Kidney epithelial cell (primary cell): ENCODE measurements at regions not wholly inside any gene's neighbourhood (a gene's known extent, or its start where the extent isn't known, plus 50 kb on each side); places are given as distances from the start of the nearest gene placed in this dataset.
"Not testable (repeated sequence)": the region's sequence is repeated elsewhere in the genome, so short reads cannot be mapped to it uniquely, and the experiment has no call there.

Experiments used
- DNase-seq: peaks from one replicate; pipeline ENCODE4 v3.0.0-alpha.2; 2010; ENCODE audit warnings: low read depth
- H3K27me3 ChIP-seq: 2 replicates; pipeline ENCODE4 v1.6.0; 2011; ENCODE audit warnings: low read length; ENCODE audit not compliant: control insufficient read depth, insufficient read depth
- H3K36me3 ChIP-seq: 2 replicates; pipeline ENCODE4 v1.5.1; 2011; ENCODE audit warnings: low read length; ENCODE audit not compliant: control insufficient read depth, insufficient read depth
- H3K4me3 ChIP-seq: 2 replicates; pipeline ENCODE4 v1.5.1; 2011; ENCODE audit warnings: low read depth, mild to moderate bottlenecking, control low read depth, low read length
- TF ChIP-seq, protein P1 (sequence below): IDR thresholded peaks from 2 replicates; pipeline ENCODE4 v1.5.1; 2011; ENCODE audit warnings: mild to moderate bottlenecking, moderate library complexity, low read length, control low read depth, inconsistent platforms; ENCODE audit not compliant: insufficient read depth, poor library complexity, severe bottlenecking

DNA sequence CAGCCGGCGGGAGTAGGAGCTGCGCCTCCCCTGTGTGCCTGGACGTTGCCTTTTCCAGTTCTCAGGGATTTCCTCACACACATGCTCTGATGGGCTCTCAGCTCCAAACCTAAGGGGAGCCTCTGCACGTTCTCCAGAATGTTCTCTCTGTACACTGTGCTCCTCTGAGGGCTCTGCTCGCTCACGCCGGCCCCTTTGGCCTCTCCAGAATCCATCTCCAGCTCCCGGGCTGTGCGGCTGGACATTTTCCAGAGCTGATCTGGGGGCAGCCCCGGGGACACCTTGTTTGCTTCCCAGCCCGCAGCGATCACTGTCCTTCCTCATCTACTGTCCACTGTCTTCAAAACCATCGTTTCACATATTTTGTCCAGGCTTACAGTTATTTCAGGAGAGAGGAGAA is 245.4 kb upstream of the HDAC4 start:
- TF ChIP-seq, protein P1, sequence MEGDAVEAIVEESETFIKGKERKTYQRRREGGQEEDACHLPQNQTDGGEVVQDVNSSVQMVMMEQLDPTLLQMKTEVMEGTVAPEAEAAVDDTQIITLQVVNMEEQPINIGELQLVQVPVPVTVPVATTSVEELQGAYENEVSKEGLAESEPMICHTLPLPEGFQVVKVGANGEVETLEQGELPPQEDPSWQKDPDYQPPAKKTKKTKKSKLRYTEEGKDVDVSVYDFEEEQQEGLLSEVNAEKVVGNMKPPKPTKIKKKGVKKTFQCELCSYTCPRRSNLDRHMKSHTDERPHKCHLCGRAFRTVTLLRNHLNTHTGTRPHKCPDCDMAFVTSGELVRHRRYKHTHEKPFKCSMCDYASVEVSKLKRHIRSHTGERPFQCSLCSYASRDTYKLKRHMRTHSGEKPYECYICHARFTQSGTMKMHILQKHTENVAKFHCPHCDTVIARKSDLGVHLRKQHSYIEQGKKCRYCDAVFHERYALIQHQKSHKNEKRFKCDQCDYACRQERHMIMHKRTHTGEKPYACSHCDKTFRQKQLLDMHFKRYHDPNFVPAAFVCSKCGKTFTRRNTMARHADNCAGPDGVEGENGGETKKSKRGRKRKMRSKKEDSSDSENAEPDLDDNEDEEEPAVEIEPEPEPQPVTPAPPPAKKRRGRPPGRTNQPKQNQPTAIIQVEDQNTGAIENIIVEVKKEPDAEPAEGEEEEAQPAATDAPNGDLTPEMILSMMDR: no peak
- no peaks in the 10 kb centered on the region for H3K36me3 ChIP-seq
- no peaks in the 10 kb centered on the region for H3K27me3 ChIP-seq
- no peak for DNase-seq
- H3K4me3 ChIP-seq: no peak overlapping the region

- H3K36me3 ChIP-seq, H3K4me3 ChIP-seq, DNase-seq, H3K27me3 ChIP-seq: not testable (repeated sequence)
Measured at GRCh38 chr2:239644594-239644993, 243.8 kb upstream of the HDAC4 start.

- H3K36me3 ChIP-seq: no peaks in the 10 kb centered on the region
- H3K4me3 ChIP-seq: no peak overlapping the region
- TF ChIP-seq, protein P1: no peak
- DNase-seq: no peak
- H3K27me3 ChIP-seq: no peaks in the 10 kb centered on the region
Measured at GRCh38 chr2:239644011-239644410, 243.2 kb upstream of the HDAC4 start.

DNA sequence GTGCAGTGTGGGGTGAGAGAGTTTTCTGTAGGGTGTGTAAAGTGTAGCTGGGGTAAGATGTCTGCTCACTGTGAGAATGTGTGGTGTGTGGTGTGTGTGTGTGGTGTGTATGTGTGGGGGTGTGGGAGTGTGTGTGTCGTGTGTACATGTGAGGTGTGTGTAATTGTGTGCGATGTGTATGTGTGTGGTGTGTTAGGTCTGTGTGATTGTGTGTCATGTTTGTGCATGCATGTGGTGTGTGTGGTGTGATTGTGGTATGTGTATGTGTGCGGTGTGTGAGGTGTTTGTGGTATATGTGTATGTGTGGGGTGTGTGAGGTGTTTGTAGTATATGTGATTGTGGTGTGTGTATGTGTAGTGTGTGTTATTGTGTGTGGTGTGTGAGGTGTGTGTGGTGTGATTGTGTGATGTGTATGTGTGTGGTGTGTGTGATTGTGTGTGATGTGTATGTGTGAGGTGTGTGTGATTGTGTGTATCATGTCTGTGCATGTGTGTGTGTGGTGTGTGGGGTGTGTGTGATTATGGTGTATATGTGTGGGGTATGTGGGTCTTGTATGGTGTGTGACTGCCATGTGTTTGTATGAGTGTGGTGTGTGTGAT is 241.7 kb upstream of the HDAC4 start:
- TF ChIP-seq, protein P1: no peak
- no peak overlapping the region for H3K4me3 ChIP-seq
- no peaks in the 10 kb centered on the region for H3K36me3 ChIP-seq
- H3K27me3 ChIP-seq: no peaks in the 10 kb centered on the region
- no peak for DNase-seq

DNA sequence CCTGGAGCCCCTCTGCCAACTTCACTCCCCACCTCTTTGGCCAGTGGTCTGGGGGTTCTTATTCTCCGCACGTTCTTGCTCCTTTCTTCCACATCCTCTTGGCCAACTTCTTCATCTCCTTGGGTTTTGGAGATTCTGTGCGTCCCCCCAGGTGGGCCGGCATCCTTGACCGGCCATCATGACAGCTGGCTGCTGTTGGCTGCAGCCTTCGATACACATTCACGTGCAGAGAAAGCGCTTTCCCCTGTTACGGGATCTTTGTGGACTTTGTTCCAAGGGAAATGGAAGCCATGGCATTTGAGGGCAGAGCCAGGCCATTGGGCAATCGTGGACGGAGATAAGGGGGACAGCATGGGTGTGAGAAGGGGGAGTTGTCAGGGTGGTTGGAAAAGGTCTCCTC is 241.1 kb upstream of the HDAC4 start:
- H3K27me3 ChIP-seq, DNase-seq, H3K4me3 ChIP-seq, H3K36me3 ChIP-seq: not testable (repeated sequence)

DNA sequence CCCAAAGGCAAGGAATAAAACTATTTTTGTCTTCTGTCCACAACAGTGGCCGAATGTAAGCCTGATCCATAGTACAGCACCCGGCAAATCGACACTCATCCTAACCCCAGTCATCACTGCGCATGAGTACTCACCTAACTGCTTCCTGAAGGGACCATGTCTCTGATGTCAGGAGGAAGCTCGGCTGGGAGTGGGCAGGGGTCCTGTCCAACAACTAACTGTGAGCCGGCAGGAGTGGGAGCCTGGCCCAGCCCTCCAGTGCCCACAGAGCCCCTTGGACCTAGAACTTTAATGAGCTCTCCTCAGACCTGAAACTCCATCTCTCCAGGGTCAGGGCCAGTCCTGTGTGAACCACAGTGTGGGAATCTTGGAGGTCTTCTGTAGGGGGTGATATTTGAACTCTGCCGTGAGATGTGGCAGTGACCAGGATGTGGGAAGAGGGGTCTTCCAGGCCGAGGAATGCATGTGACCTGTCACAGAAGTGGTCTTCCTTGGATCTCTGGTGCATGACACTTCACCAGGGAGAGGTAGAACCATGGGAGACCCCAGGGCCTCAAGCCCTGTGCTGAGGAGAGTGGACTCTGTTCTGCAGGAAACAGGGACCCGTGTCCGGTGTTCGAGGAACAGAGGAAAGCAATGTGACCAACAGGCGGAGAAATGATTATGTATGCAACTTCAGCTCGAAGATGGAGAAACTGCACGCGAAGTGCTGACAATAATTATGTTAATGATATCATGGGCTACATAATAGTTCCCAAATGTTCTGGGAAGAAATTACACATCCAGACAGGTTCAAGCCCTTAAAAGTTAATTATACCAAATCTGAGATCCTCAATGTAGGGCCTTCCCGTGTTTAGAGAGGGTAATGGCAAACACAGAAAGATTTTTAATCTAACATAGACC is 240.1 kb upstream of the HDAC4 start:
- H3K36me3 ChIP-seq: no peaks in the 10 kb centered on the region
- TF ChIP-seq, protein P1: no peak
- H3K27me3 ChIP-seq: no peaks in the 10 kb centered on the region
- no peak overlapping the region for H3K4me3 ChIP-seq
- no peak for DNase-seq

DNA sequence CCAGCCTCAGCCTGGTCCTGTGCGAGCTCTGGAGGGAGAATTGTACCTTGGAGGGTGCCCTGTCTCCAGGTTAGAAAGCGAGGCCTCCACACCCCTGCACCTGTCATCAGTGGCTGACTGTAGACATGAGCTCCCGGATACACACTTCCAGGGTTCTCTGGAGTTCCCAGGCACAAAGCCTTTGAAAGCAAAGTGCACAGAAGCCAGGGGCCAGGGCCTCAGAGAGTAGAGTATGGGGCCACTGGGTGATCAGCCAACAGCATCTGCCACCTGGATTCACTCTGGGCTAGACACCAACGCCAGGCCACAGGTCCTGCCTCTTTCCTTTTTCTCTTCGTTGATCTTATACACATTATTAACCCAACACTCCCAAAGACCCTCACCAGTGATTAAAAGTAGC is 239.4 kb upstream of the HDAC4 start:
- Histone ChIP-seq H3K36me3 (no peaks in the 10 kb centered on the region), H3K4me3 (no peak overlapping the region), H3K27me3 (no peaks in the 10 kb centered on the region)
- DNase-seq: no peak
- TF ChIP-seq, protein P1: no peak
